ENCODE measurements at regions not wholly inside any gene's neighbourhood (a gene's known extent, or its start where the extent isn't known, plus 50 kb on each side); places are given as distances from the start of the nearest gene placed in this dataset.

GRCh38 chr18:60663060-60663989, 290.8 kb upstream of the MC4R start:
- no peaks in the 10 kb centered on the region for H3F3A ChIP-seq (ENCODE audit: insufficient read depth, low read length)
- no peaks in the 10 kb centered on the region for H4K20me1 ChIP-seq (ENCODE audit: insufficient read depth, low read length)
- no peak overlapping the region for H3K27ac ChIP-seq (ENCODE audit: low read depth, low read length, poor library complexity, severe bottlenecking)
- H3K9ac ChIP-seq (ENCODE audit: low read length): no peak overlapping the region
- H2AFZ ChIP-seq (ENCODE audit: low read length): no peak overlapping the region
- H3K4me1 ChIP-seq (ENCODE audit: insufficient read depth, low read length, severe bottlenecking): no peaks in the 10 kb centered on the region
- TF ChIP-seq, protein P1, sequence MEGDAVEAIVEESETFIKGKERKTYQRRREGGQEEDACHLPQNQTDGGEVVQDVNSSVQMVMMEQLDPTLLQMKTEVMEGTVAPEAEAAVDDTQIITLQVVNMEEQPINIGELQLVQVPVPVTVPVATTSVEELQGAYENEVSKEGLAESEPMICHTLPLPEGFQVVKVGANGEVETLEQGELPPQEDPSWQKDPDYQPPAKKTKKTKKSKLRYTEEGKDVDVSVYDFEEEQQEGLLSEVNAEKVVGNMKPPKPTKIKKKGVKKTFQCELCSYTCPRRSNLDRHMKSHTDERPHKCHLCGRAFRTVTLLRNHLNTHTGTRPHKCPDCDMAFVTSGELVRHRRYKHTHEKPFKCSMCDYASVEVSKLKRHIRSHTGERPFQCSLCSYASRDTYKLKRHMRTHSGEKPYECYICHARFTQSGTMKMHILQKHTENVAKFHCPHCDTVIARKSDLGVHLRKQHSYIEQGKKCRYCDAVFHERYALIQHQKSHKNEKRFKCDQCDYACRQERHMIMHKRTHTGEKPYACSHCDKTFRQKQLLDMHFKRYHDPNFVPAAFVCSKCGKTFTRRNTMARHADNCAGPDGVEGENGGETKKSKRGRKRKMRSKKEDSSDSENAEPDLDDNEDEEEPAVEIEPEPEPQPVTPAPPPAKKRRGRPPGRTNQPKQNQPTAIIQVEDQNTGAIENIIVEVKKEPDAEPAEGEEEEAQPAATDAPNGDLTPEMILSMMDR (IDR thresholded peaks at IDR 0.05; ENCODE audit: low read length): no peak
- TF ChIP-seq EZH2 (IDR thresholded peaks at IDR 0.05; ENCODE audit: borderline replicate concordance, low read length): no peak
- no peaks in the 10 kb centered on the region for H3K9me2 ChIP-seq (ENCODE audit: low read depth, low read length)
- H3K9me3 ChIP-seq (ENCODE audit: low read length): no peaks in the 10 kb centered on the region
- H3K27me3 ChIP-seq (ENCODE audit: insufficient read depth, low read length): no peaks in the 10 kb centered on the region
- no peaks in the 10 kb centered on the region for H3K79me2 ChIP-seq (ENCODE audit: insufficient read depth, low read length)
- no peaks in the 10 kb centered on the region for H3K36me3 ChIP-seq (ENCODE audit: insufficient read depth, low read length)
- no peak overlapping the region for H3K4me2 ChIP-seq (ENCODE audit: low read length)
- no peak overlapping the region for H3K4me3 ChIP-seq (ENCODE audit: low read depth, low read length, poor library complexity, severe bottlenecking)

DNA sequence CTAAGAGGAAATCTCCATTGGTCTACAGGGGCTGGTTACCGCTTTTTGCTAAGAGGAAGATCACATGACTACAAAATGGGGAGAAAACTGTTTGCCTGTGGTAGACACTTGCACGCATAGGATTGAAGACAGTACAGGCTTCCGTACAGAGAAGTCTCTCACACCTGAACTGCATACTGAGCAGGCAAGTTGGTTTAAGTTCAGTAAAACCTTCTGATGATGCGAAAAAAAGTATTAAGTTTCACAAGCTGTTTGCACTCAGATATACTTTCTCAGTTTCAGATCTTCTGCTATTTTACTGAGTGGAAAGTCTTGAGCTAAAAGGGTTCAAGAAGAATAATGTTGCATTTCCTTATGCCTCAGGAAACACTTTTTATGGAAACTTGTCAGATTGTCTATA, 292.2 kb upstream of the MC4R start:
- no peaks in the 10 kb centered on the region for H3K4me1 ChIP-seq (ENCODE audit: insufficient read depth, low read length, severe bottlenecking)
- no peaks in the 10 kb centered on the region for H3K27me3 ChIP-seq (ENCODE audit: insufficient read depth, low read length)
- H3F3A ChIP-seq (ENCODE audit: insufficient read depth, low read length): no peaks in the 10 kb centered on the region
- TF ChIP-seq, protein P1 (IDR thresholded peaks at IDR 0.05; ENCODE audit: low read length): no peak
- TF ChIP-seq EZH2 (IDR thresholded peaks at IDR 0.05; ENCODE audit: borderline replicate concordance, low read length): no peak
- H3K36me3 ChIP-seq (ENCODE audit: insufficient read depth, low read length): no peaks in the 10 kb centered on the region
- no peaks in the 10 kb centered on the region for H4K20me1 ChIP-seq (ENCODE audit: insufficient read depth, low read length)
- no peaks in the 10 kb centered on the region for H3K9me2 ChIP-seq (ENCODE audit: low read depth, low read length)
- H3K79me2 ChIP-seq (ENCODE audit: insufficient read depth, low read length): no peaks in the 10 kb centered on the region
- no peak overlapping the region for H3K27ac ChIP-seq (ENCODE audit: low read depth, low read length, poor library complexity, severe bottlenecking)
- H2AFZ ChIP-seq (ENCODE audit: low read length): no peak overlapping the region
- H3K4me3 ChIP-seq (ENCODE audit: low read depth, low read length, poor library complexity, severe bottlenecking): no peak overlapping the region
- H3K9me3 ChIP-seq (ENCODE audit: low read length): no peaks in the 10 kb centered on the region
- H3K9ac ChIP-seq (ENCODE audit: low read length): no peak overlapping the region
- no peak overlapping the region for H3K4me2 ChIP-seq (ENCODE audit: low read length)

- Histone ChIP-seq H3K27me3 (ENCODE audit: insufficient read depth, low read length) (no peaks in the 10 kb centered on the region), H3K9me2 (ENCODE audit: low read depth, low read length) (no peaks in the 10 kb centered on the region), H3K36me3 (ENCODE audit: insufficient read depth, low read length) (no peaks in the 10 kb centered on the region), H3K79me2 (ENCODE audit: insufficient read depth, low read length) (no peaks in the 10 kb centered on the region), H3K9me3 (ENCODE audit: low read length) (no peaks in the 10 kb centered on the region), H3K4me1 (ENCODE audit: insufficient read depth, low read length, severe bottlenecking) (no peaks in the 10 kb centered on the region), H3K4me2 (ENCODE audit: low read length) (no peak overlapping the region), H4K20me1 (ENCODE audit: insufficient read depth, low read length) (no peaks in the 10 kb centered on the region), H3K4me3 (ENCODE audit: low read depth, low read length, poor library complexity, severe bottlenecking) (no peak overlapping the region), H3K27ac (ENCODE audit: low read depth, low read length, poor library complexity, severe bottlenecking) (no peak overlapping the region), H2AFZ (ENCODE audit: low read length) (no peak overlapping the region), H3F3A (ENCODE audit: insufficient read depth, low read length) (no peaks in the 10 kb centered on the region), H3K9ac (ENCODE audit: low read length) (no peak overlapping the region)
- TF ChIP-seq, protein P1 (IDR thresholded peaks at IDR 0.05; ENCODE audit: low read length): no peak
- no peak for TF ChIP-seq EZH2 (IDR thresholded peaks at IDR 0.05; ENCODE audit: borderline replicate concordance, low read length)
Observed at GRCh38 chr18:60667016-60667415, 294.4 kb upstream of the MC4R start.

Measured in OCI-LY1 (cell line).